ENCODE measurements at regions not wholly inside any gene's neighbourhood (a gene's known extent, or its start where the extent isn't known, plus 50 kb on each side); places are given as distances from the start of the nearest gene placed in this dataset.

GRCh38 chr7:145557805-145558204 lies 558.8 kb upstream of the CNTNAP2 start:
- no peak for TF ChIP-seq CTCF (IDR thresholded peaks at IDR 0.05)
- no peak for TF ChIP-seq POLR2A (IDR thresholded peaks at IDR 0.05)

All from Peyer's patch (tissue), 4 donors.